IMR-90 (cell line): ENCODE measurements at regions not wholly inside any gene's neighbourhood (a gene's known extent, or its start where the extent isn't known, plus 50 kb on each side); places are given as distances from the start of the nearest gene placed in this dataset.

Experiments
- ATAC-seq: fragments of 200-7000 bp; cut with Tn5 transposase; 2 replicates; pipeline ENCODE4 v1.9.1; 2020; ENCODE audit warnings: low read depth, mild to moderate bottlenecking, moderate library complexity
- BruUV-seq: library from RNA; stranded (reverse); fragments of 400-500 nt; replicated peaks from 2 replicates; lab custom pipeline; 2021; lab: Mats Ljungman, UMichigan
- CTCF ChIA-PET: fragments of 300-600 bp; formaldehyde crosslinking; extraction: SDS; loops from one replicate; lab custom pipeline; 2021; ENCODE audit warnings: antibody characterized with exemption; lab: Yijun Ruan, JAX
- POLR2A ChIA-PET: fragments of 300-600 bp; sonication (Branson Sonifier 250); formaldehyde crosslinking; loops from one replicate; lab custom pipeline; 2022; ENCODE audit warnings: antibody characterized with exemption; ENCODE audit not compliant: unreplicated experiment; lab: Charles Lee
- DNase-seq: peaks from one replicate; pipeline ENCODE4 v3.0.0; 2013
- H2AFZ ChIP-seq: replicated peaks from 2 replicates; pipeline ENCODE3; 2013; ENCODE audit warnings: low read length, mild to moderate bottlenecking; ENCODE audit not compliant: poor library complexity
- H2AK5ac ChIP-seq: 2 replicates; pipeline ENCODE4 v1.6.1; 2013; ENCODE audit warnings: low read depth, low read length, inconsistent platforms
- H2AK9ac ChIP-seq: replicated peaks from 2 replicates; pipeline ENCODE3; 2013; ENCODE audit warnings: mild to moderate bottlenecking, low read depth, low read length, moderate library complexity; ENCODE audit not compliant: poor library complexity
- H2BK120ac ChIP-seq: 2 replicates; pipeline ENCODE4 v1.6.1; 2013; ENCODE audit warnings: low read depth, low read length, inconsistent platforms
- H2BK15ac ChIP-seq: 3 replicates; pipeline ENCODE4 v1.6.1; 2013; ENCODE audit warnings: low read depth, low read length, inconsistent platforms
- H2BK20ac ChIP-seq: 2 replicates; pipeline ENCODE4 v1.6.1; 2013; ENCODE audit warnings: low read depth, mild to moderate bottlenecking, inconsistent platforms, low read length, moderate library complexity
- H2BK5ac ChIP-seq: 2 replicates; pipeline ENCODE4 v1.6.1; 2013; ENCODE audit warnings: mild to moderate bottlenecking, low read depth, low read length, inconsistent platforms; ENCODE audit not compliant: poor library complexity, severe bottlenecking
- H3K14ac ChIP-seq: replicated peaks from 2 replicates; pipeline ENCODE4 v1.6.1; 2013; ENCODE audit warnings: low read depth, low read length, inconsistent platforms
- H3K18ac ChIP-seq: 2 replicates; pipeline ENCODE4 v1.6.1; 2013; ENCODE audit warnings: low read depth, low read length, control low read depth
- H3K23ac ChIP-seq: 2 replicates; pipeline ENCODE4 v1.6.1; 2013; ENCODE audit warnings: low read depth, low read length, inconsistent platforms
- H3K27ac ChIP-seq: 2 replicates; pipeline ENCODE4 v1.5.1; 2013; ENCODE audit warnings: mild to moderate bottlenecking, control low read depth, low read length; ENCODE audit not compliant: insufficient read depth
- H3K27me3 ChIP-seq: 2 replicates; pipeline ENCODE4 v1.6.1; 2013; ENCODE audit warnings: low read length; ENCODE audit not compliant: control insufficient read depth, insufficient read depth
- H3K36me3 ChIP-seq: 2 replicates; pipeline ENCODE4 v1.6.1; 2013; ENCODE audit warnings: low read length, mixed read lengths; ENCODE audit not compliant: control insufficient read depth, insufficient read depth
- H3K4ac ChIP-seq: 2 replicates; pipeline ENCODE4 v1.6.1; 2013; ENCODE audit warnings: low read depth, low read length, inconsistent platforms
- H3K4me1 ChIP-seq: 2 replicates; pipeline ENCODE4 v1.6.1; 2013; ENCODE audit warnings: low read length, mixed read lengths; ENCODE audit not compliant: control insufficient read depth, insufficient read depth
- H3K4me2 ChIP-seq: 2 replicates; pipeline ENCODE4 v1.6.1; 2013; ENCODE audit warnings: low read depth, mild to moderate bottlenecking, control low read depth, low read length, moderate library complexity
- H3K4me3 ChIP-seq: 2 replicates; pipeline ENCODE4 v1.5.1; 2013; ENCODE audit warnings: low read depth, mild to moderate bottlenecking, control low read depth, low read length, moderate library complexity; ENCODE audit not compliant: insufficient read depth
- H3K56ac ChIP-seq: 2 replicates; pipeline ENCODE4 v1.6.1; 2013; ENCODE audit warnings: low read length, inconsistent platforms; ENCODE audit not compliant: insufficient read depth; ENCODE audit errors: extremely low read depth
- H3K79me1 ChIP-seq, 2 experiments: 2 replicates each; pipeline ENCODE4 v1.6.1; 2013; ENCODE audit warnings: low read length in 2 of 2, inconsistent platforms in 1 of 2, low read depth in 1 of 2
- H3K9ac ChIP-seq: 2 replicates; pipeline ENCODE4 v1.6.1; 2013; ENCODE audit warnings: low read depth, low read length, control low read depth
- H3K9me1 ChIP-seq: 2 replicates; pipeline ENCODE4 v1.6.1; 2013; ENCODE audit warnings: low read length, inconsistent platforms; ENCODE audit not compliant: insufficient read depth
- H3K9me3 ChIP-seq: 2 replicates; pipeline ENCODE4 v1.6.1; 2013; ENCODE audit warnings: low read length; ENCODE audit not compliant: control insufficient read depth, insufficient read depth
- H4K20me1 ChIP-seq: 2 replicates; pipeline ENCODE4 v1.6.1; 2013; ENCODE audit warnings: low read length, inconsistent platforms; ENCODE audit not compliant: insufficient read depth
- H4K5ac ChIP-seq: 2 replicates; pipeline ENCODE4 v1.6.1; 2013; ENCODE audit warnings: mild to moderate bottlenecking, low read depth, low read length, control low read depth
- H4K8ac ChIP-seq, 2 experiments: 2 replicates each; pipeline ENCODE4 v1.6.1; 2013; ENCODE audit warnings: low read depth in 2 of 2, low read length in 2 of 2, control low read depth in 1 of 2, inconsistent platforms in 1 of 2
- H4K91ac ChIP-seq: 2 replicates; pipeline ENCODE4 v1.6.1; 2013; ENCODE audit warnings: low read depth, low read length, inconsistent platforms; ENCODE audit not compliant: insufficient read depth
- BHLHE40 ChIP-seq: fragments of 150-350 bp; IDR thresholded peaks from 2 replicates; pipeline ENCODE4 v1.6.1; 2016; ENCODE audit warnings: mild to moderate bottlenecking, low read depth, low read length
- CEBPB ChIP-seq: IDR thresholded peaks from 2 replicates; pipeline ENCODE4 v1.6.1; 2012; ENCODE audit warnings: low read depth, low read length, improper control_type of control experiment
- CHD1 ChIP-seq: IDR thresholded peaks from 2 replicates; pipeline ENCODE4 v1.6.1; 2012; ENCODE audit warnings: low read depth, low read length, improper control_type of control experiment
- CTCF ChIP-seq: conservative IDR thresholded peaks from 2 replicates; pipeline ENCODE4 v1.5.1; 2012; ENCODE audit warnings: mild to moderate bottlenecking, low read depth, low read length, improper control_type of control experiment
- ELK1 ChIP-seq: fragments of 150-350 bp; IDR thresholded peaks from 2 replicates; pipeline ENCODE4 v1.6.1; 2016; ENCODE audit warnings: low read depth, mild to moderate bottlenecking, low read length, moderate library complexity, borderline replicate concordance
- FOS ChIP-seq: fragments of 150-350 bp; IDR thresholded peaks from 2 replicates; pipeline ENCODE4 v1.6.1; 2016; ENCODE audit warnings: low read depth, low read length
- NFE2L2 ChIP-seq: fragments of 150-350 bp; IDR thresholded peaks from 2 replicates; pipeline ENCODE4 v1.6.1; 2016; ENCODE audit warnings: low read depth, mild to moderate bottlenecking, low read length
- RAD21 ChIP-seq: IDR thresholded peaks from 2 replicates; pipeline ENCODE4 v1.6.1; 2012; ENCODE audit warnings: low read length, improper control_type of control experiment
- WGBS, 2 experiments: methylation state at CpG; one replicate each; pipeline versions ENCODE4 v1.1.5 to v1.1.7; 2013; ENCODE audit warnings: missing lambda C conversion rate in 2 of 2; ENCODE audit not compliant: insufficient read length in 1 of 2; ENCODE audit errors: extremely low coverage in 2 of 2; 5-methylcytosine and 5-hydroxymethylcytosine counted together
- dilution Hi-C: fragments of 300-500 bp; cut with HindIII; formaldehyde crosslinking; loops from one replicate; pipeline ENCODE4 v1.14.3; 2018; ENCODE audit warnings: low sequenced_read_pairs; ENCODE audit not compliant: unreplicated experiment
- in situ Hi-C: fragments of 300-500 bp; cut with MboI; formaldehyde crosslinking; loops from 3 replicates; pipeline ENCODE4 v1.14.3; 2019; ENCODE audit warnings: low sequenced_read_pairs, inconsistent platforms, mixed read lengths
- intact Hi-C: fragments of 100-400 bp; cut with micrococcal nuclease; formaldehyde crosslinking; loops from 2 replicates; pipeline ENCODE4 v1.10.0; 2022

GRCh38 chr9:106775960-106776359 is 87.0 kb upstream of the ZNF462 start:
- no peak overlapping the region for H3K4ac ChIP-seq
- peaks cover 2% of the 10 kb centered on the region; the same call in 1 of the 2 replicates for H3K27me3 ChIP-seq
- no peak for TF ChIP-seq CEBPB
- TF ChIP-seq ELK1 = no peak
- no peak for TF ChIP-seq CTCF
- TF ChIP-seq CHD1 = no peak
- no peak for TF ChIP-seq NFE2L2
- TF ChIP-seq BHLHE40 = no peak
- TF ChIP-seq RAD21 = no peak
- TF ChIP-seq FOS = no peak
- H3K36me3 ChIP-seq = no peaks in the 10 kb centered on the region
- H3K23ac ChIP-seq = no peak overlapping the region
- H4K5ac ChIP-seq = no peak overlapping the region
- no peak overlapping the region for H3K9ac ChIP-seq
- no peak overlapping the region for H3K14ac ChIP-seq
- H3K9me3 ChIP-seq = no peaks in the 10 kb centered on the region
- dilution Hi-C loops (no loop called here), intact Hi-C loops (no loop called here), in situ Hi-C loops (no loop called here)
- no TSS peak for BruUV-seq
- DNase-seq (no peak), ATAC-seq (no peak)
- H3K18ac ChIP-seq = no peak overlapping the region
- H2AFZ ChIP-seq = no peak overlapping the region
- no peak overlapping the region for H3K56ac ChIP-seq
- H4K91ac ChIP-seq = no peak overlapping the region
- no peak overlapping the region for H3K4me2 ChIP-seq
- H3K4me3 ChIP-seq = no peak overlapping the region
- no peak overlapping the region for H4K8ac ChIP-seq
- no peak overlapping the region for H2BK15ac ChIP-seq
- H3K9me1 ChIP-seq = no peaks in the 10 kb centered on the region
- CTCF ChIA-PET = interaction anchor here (1.2 kb wide), 1 partner anchor 11 kb away, joined by 3 read pairs; no protein-coding TSS in a partner anchor
- no CpG with 5 or more reads among the region's 3 CpGs for WGBS, 2 experiments
- no peaks in the 10 kb centered on the region for H4K20me1 ChIP-seq
- H2BK20ac ChIP-seq = no peak overlapping the region
- H2BK120ac ChIP-seq = no peak overlapping the region
- POLR2A ChIA-PET = no interaction called here
- H3K27ac ChIP-seq = no peak overlapping the region
- no peak overlapping the region for H2AK9ac ChIP-seq
- H2BK5ac ChIP-seq = no peak overlapping the region
- H3K79me1 ChIP-seq = no peaks in the 10 kb centered on the region
- no peaks in the 10 kb centered on the region for H3K4me1 ChIP-seq
- H2AK5ac ChIP-seq = no peak overlapping the region
